OCI-LY1 (cell line): ENCODE measurements at regions not wholly inside any gene's neighbourhood (a gene's known extent, or its start where the extent isn't known, plus 50 kb on each side); places are given as distances from the start of the nearest gene placed in this dataset.

Experiments
- EZH2 ChIP-seq: fragments of 200-600 bp; sonication (generic), shearing (Covaris generic); IDR thresholded peaks from 2 replicates; pipeline ENCODE4 v1.8.0; 2017; ENCODE audit warnings: borderline replicate concordance, mixed run types, mild to moderate bottlenecking, antibody characterized with exemption, low read length, moderate library complexity, mixed read lengths
- TF ChIP-seq, protein P1 (sequence below): fragments of 200-600 bp; sonication (generic), shearing (Covaris generic); IDR thresholded peaks from 2 replicates; pipeline ENCODE4 v1.5.1; 2017; ENCODE audit warnings: mild to moderate bottlenecking, antibody characterized with exemption, low read length, moderate library complexity, mixed read lengths

DNA sequence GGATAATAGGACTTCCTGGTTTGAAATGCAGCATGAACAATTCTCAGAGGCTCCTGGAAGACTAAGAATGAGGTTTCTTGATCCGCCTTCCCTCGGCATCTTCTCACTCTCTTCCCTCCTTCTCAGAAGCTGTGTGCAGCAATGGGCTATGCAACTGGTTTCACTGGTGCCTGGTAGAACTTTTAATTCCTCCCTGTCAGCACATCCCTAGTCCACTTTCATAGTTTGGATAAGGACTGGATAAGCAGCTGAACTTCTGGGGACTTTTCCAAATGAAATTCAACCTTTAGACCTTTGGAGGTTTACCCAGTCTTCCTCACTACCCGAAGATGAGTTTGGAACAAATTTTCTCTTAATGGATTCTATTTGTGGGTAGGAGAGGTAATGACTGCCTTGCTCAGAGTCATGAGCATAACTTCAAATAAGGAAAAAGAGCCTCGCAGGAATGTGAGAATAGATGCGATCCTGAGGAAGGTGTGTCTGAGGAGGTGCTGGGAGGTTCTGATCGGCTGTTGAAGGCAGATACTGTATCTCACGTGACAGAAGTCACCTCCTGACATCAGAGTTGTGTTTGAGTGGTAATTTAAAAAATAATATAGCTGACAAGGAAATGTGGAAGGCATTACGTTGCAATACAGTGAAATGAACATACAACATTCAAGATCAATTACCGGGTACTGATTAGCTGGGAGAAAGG, 56.0 kb upstream of the HAND2 start:
- TF ChIP-seq, protein P1, sequence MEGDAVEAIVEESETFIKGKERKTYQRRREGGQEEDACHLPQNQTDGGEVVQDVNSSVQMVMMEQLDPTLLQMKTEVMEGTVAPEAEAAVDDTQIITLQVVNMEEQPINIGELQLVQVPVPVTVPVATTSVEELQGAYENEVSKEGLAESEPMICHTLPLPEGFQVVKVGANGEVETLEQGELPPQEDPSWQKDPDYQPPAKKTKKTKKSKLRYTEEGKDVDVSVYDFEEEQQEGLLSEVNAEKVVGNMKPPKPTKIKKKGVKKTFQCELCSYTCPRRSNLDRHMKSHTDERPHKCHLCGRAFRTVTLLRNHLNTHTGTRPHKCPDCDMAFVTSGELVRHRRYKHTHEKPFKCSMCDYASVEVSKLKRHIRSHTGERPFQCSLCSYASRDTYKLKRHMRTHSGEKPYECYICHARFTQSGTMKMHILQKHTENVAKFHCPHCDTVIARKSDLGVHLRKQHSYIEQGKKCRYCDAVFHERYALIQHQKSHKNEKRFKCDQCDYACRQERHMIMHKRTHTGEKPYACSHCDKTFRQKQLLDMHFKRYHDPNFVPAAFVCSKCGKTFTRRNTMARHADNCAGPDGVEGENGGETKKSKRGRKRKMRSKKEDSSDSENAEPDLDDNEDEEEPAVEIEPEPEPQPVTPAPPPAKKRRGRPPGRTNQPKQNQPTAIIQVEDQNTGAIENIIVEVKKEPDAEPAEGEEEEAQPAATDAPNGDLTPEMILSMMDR = no peak
- no peak for TF ChIP-seq EZH2
